Heart left ventricle (tissue), 16 donors: ENCODE measurements at regions not wholly inside any gene's neighbourhood (a gene's known extent, or its start where the extent isn't known, plus 50 kb on each side); places are given as distances from the start of the nearest gene placed in this dataset.
A peak's percentile ranks its signal among the peaks of the same experiment; 100 is the strongest.

Experiments
- ATAC-seq, 4 donors: fragments of 200-7000 bp; cut with Tn5 transposase; one replicate each; pipeline ENCODE4 v1.9.1; 2020 to 2022; ENCODE audit warnings: moderate library complexity in 4 of 4, mild to moderate bottlenecking in 3 of 4, moderate number of reproducible peaks in 1 of 4
- DNase-seq, 5 donors: peaks; one replicate each; pipeline ENCODE4 v3.0.0-alpha.2; 2020
- H3K27ac ChIP-seq, 12 donors: fragments of 200-600 bp; sonication (generic) in 4 of 12; one replicate each; pipeline versions ENCODE4 v1.5.0 to v1.8.0; 2016 to 2022; ENCODE audit warnings: mild to moderate bottlenecking in 2 of 12
- H3K27me3 ChIP-seq, 9 donors: fragments of 200-600 bp; sonication (generic) in 2 of 9; one replicate each; pipeline versions ENCODE4 v1.5.1 to v1.8.0; 2016 to 2022; ENCODE audit warnings: mild to moderate bottlenecking in 3 of 9
- H3K36me3 ChIP-seq, 9 donors: fragments of 200-600 bp; sonication (generic) in 2 of 9; one replicate each; pipeline versions ENCODE4 v1.5.0 to v1.8.0; 2018 to 2022; ENCODE audit warnings: mild to moderate bottlenecking in 2 of 9
- H3K4me1 ChIP-seq, 12 donors: fragments of 200-600 bp; sonication (generic) in 4 of 12; one replicate each; pipeline versions ENCODE4 v1.5.0 to v1.8.0; 2016 to 2022; ENCODE audit warnings: mild to moderate bottlenecking in 3 of 12
- H3K4me3 ChIP-seq, 12 donors: fragments of 200-600 bp; sonication (generic) in 4 of 12; one replicate each; pipeline versions ENCODE4 v1.5.0 to v1.8.0; 2017 to 2022; ENCODE audit warnings: mild to moderate bottlenecking in 9 of 12, moderate library complexity in 4 of 12
- H3K9me3 ChIP-seq, 12 donors: fragments of 200-600 bp; sonication (generic) in 4 of 12; one replicate each; pipeline versions ENCODE4 v1.5.0 to v1.8.0; 2016 to 2022; ENCODE audit warnings: mild to moderate bottlenecking in 1 of 12
- POLR2A ChIP-seq, 2 donors: fragments of 450-650 bp; IDR thresholded peaks; one replicate each; pipeline ENCODE4 v1.6.1; 2017; ENCODE audit warnings: antibody characterized with exemption in 2 of 2, mild to moderate bottlenecking in 2 of 2, moderate library complexity in 2 of 2
- WGBS, 4 donors: extraction: QIAGEN DNeasy Blood & Tissue Kit in 2 of 4; methylation state at CpG; one replicate each; pipeline versions ENCODE4 v1.1.5 to v1.1.7; 2013 to 2018; 5-methylcytosine and 5-hydroxymethylcytosine counted together
- intact Hi-C, 10 donors: fragments of 100-400 bp; cut with DNase I; formaldehyde crosslinking; loops; one replicate each; pipeline versions ENCODE4 v1.11.1 to v1.14.2; 2022
- TF ChIP-seq, protein P1 (sequence below), 12 donors: fragments of 200-600 bp; sonication (generic) in 4 of 12; IDR thresholded peaks; one replicate each; pipeline versions ENCODE4 v1.5.0 to v1.8.0; 2018 to 2022; ENCODE audit warnings: antibody characterized with exemption in 12 of 12, mild to moderate bottlenecking in 5 of 12
- donor health status: ischemic (EF 13 %, LVEDD 7.1; RV severe dilation, severe dysfunction).
- donor health status: healthy with polysubstance abuse.
- donor health status: DM: no; HTN: yes; CAD: no.
- donor health status: DM: no; HTN: no; CAD: no.
- donor health status: ischemic (EF 25% LVEDD 6.9; RV normal size, moderate dysfunction).
- donor health status: ischemic (EF 25% LVEDD 5.7; RV mildly dilated, moderate dysfunction).
- donor health status: healthy.
- donor health status: DM: yes; HTN: yes; CAD: no.
- donor health status: ischemic (EF 35%, LVEDD 5.7; RV mildly dilated, moderate dysfunction).
- donor health status: nonischemic (EF 11% LVEDD 7.7; RV severe dilation, severe dysfunction).
- donor health status: DM: yes; HTN: yes; CAD: no.
- donor health status: PGD.
- donor health status: ischemic (EF 29% LVEDD 5.4; RV normal size, mild dysfunction).
- donor health status: nonischemic (EF 23%, LVEDD 6.1; RV moderate dilation, normal function).

- intact Hi-C loops, result no loop called here
- DNase-seq (no peak), ATAC-seq (no peak)
- no peak for TF ChIP-seq POLR2A (IDR thresholded peaks at IDR 0.05)
- TF ChIP-seq, protein P1, sequence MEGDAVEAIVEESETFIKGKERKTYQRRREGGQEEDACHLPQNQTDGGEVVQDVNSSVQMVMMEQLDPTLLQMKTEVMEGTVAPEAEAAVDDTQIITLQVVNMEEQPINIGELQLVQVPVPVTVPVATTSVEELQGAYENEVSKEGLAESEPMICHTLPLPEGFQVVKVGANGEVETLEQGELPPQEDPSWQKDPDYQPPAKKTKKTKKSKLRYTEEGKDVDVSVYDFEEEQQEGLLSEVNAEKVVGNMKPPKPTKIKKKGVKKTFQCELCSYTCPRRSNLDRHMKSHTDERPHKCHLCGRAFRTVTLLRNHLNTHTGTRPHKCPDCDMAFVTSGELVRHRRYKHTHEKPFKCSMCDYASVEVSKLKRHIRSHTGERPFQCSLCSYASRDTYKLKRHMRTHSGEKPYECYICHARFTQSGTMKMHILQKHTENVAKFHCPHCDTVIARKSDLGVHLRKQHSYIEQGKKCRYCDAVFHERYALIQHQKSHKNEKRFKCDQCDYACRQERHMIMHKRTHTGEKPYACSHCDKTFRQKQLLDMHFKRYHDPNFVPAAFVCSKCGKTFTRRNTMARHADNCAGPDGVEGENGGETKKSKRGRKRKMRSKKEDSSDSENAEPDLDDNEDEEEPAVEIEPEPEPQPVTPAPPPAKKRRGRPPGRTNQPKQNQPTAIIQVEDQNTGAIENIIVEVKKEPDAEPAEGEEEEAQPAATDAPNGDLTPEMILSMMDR (IDR thresholded peaks at IDR 0.05), result peak in 1 of 12 donors; percentile 11
- no peaks in the 10 kb centered on the region for H3K27me3 ChIP-seq
- H3K4me3 ChIP-seq, result no peak overlapping the region
- no peaks in the 10 kb centered on the region for H3K36me3 ChIP-seq
- no peak overlapping the region for H3K27ac ChIP-seq
- 32 to 40% (median 36%) methylated on average over 8 of the region's 8 CpGs for WGBS, 4 donors
- H3K9me3 ChIP-seq, result no peaks in the 10 kb centered on the region
- H3K4me1 ChIP-seq, result no peaks in the 10 kb centered on the region
Observed at GRCh38 chrX:4263030-4263803, 549.8 kb upstream of the PRKX start.

DNA sequence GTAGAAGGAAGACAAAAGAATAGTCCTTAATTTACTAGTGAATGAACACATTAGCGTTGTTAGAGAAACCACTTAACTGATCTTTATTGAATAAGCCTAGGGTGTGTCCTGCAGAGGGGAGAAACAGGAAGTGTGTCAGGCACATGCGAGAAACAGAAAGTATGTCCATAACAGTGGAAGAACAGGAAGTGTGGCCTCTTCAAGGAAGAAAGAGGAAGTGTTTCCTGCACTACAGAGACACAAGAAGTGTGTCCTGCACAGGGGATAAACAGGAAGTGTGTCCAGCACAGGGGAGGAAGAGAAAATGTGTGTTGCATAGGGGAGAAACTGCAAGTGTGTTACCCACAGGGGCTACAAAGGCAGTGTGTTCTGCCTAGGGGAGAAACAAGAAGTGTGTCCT lies 539.6 kb upstream of the PRKX start:
- TF ChIP-seq, protein P1 (IDR thresholded peaks at IDR 0.05), result no peak
- TF ChIP-seq POLR2A (IDR thresholded peaks at IDR 0.05), result no peak
- Histone ChIP-seq H3K36me3 (no peaks in the 10 kb centered on the region), H3K27ac (no peak overlapping the region), H3K9me3 (peaks cover 0 to 19% (median 0%) of the 10 kb centered on the region in 12 donors), H3K27me3 (no peaks in the 10 kb centered on the region), H3K4me1 (peaks cover 0 to 3% (median 0%) of the 10 kb centered on the region in 12 donors), H3K4me3 (no peak overlapping the region)
- intact Hi-C loops, result no loop called here
- DNase-seq, result no peak
- WGBS, 4 donors, result 45 to 54% (median 47%) methylated on average over 2 of the region's 2 CpGs
- no peak for ATAC-seq

- TF ChIP-seq POLR2A (IDR thresholded peaks at IDR 0.05), result no peak
- TF ChIP-seq, protein P1 (IDR thresholded peaks at IDR 0.05), result no peak
- Histone ChIP-seq H3K27me3 (no peaks in the 10 kb centered on the region), H3K27ac (no peak overlapping the region), H3K9me3 (peaks cover 0 to 19% (median 0%) of the 10 kb centered on the region in 12 donors), H3K4me1 (peaks cover 0 to 3% (median 0%) of the 10 kb centered on the region in 12 donors), H3K36me3 (no peaks in the 10 kb centered on the region), H3K4me3 (no peak overlapping the region)
- 49 to 91% (median 72%) methylated on average over 8 of the region's 8 CpGs for WGBS, 4 donors
- ATAC-seq (no peak), DNase-seq (no peak)
- intact Hi-C loops, result no loop called here
Observed at GRCh38 chrX:4249401-4249800, 536.0 kb upstream of the PRKX start.

- Histone ChIP-seq H3K4me3 (no peak overlapping the region), H3K27me3 (no peaks in the 10 kb centered on the region), H3K4me1 (no peaks in the 10 kb centered on the region), H3K27ac (no peak overlapping the region), H3K36me3 (no peaks in the 10 kb centered on the region), H3K9me3 (peaks cover 0 to 28% (median 0%) of the 10 kb centered on the region in 12 donors)
- 12 to 79% (median 62%) methylated on average over 2 of the region's 2 CpGs for WGBS, 4 donors
- ATAC-seq (no peak), DNase-seq (no peak)
- intact Hi-C loops, result no loop called here
- TF ChIP-seq, protein P1 (IDR thresholded peaks at IDR 0.05), result no peak
- no peak for TF ChIP-seq POLR2A (IDR thresholded peaks at IDR 0.05)
Observed at GRCh38 chrX:4243759-4244158, 530.3 kb upstream of the PRKX start.
